Erythroblast (primary cell): ENCODE measurements at regions not wholly inside any gene's neighbourhood (a gene's known extent, or its start where the extent isn't known, plus 50 kb on each side); places are given as distances from the start of the nearest gene placed in this dataset.
"Not testable (repeated sequence)": the region's sequence is repeated elsewhere in the genome, so short reads cannot be mapped to it uniquely, and the experiment has no call there.

ENCODE experiments used
- DNase-seq, 2 experiments: peaks; one replicate each; lab custom pipeline; 2025; lab: John Stamatoyannopoulos, UW
- GATA1 ChIP-seq: IDR thresholded peaks from 2 replicates; pipeline ENCODE4 v1.6.1; 2011; ENCODE audit warnings: low read depth, mild to moderate bottlenecking, control low read depth, low read length, moderate library complexity
- POLR2A ChIP-seq: IDR thresholded peaks from 2 replicates; pipeline ENCODE4 v1.6.1; 2011; ENCODE audit warnings: mild to moderate bottlenecking, low read length

DNA sequence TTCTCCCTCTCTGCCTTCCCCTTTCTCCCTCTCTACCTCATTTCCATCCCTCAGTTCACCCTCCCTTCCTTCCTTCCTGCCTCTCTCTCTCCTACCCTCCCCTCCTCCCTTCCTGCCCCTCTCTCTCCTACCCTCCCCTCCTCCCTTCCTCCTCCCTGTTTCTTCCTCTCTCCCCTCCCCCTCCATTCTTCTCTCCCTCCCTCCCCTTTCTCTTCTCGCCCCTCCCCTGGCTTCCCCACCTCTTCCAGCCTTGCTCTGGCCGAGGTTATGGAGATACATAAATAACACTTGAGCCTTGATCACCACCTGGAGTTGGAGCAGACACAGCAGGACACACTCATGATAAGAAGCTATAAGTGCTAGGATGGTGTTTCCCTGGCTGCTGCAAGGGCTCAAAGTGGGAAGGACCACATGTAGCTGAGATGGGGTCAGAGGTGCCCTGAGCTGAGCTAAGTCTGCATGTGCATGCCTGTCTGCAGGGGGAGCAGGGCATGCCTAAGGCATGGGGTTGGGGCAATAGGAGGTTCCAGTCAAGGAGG, 326.1 kb upstream of the HS6ST1 start:
- TF ChIP-seq GATA1 (no peak), POLR2A (no peak)
- DNase-seq, result no peak

DNA sequence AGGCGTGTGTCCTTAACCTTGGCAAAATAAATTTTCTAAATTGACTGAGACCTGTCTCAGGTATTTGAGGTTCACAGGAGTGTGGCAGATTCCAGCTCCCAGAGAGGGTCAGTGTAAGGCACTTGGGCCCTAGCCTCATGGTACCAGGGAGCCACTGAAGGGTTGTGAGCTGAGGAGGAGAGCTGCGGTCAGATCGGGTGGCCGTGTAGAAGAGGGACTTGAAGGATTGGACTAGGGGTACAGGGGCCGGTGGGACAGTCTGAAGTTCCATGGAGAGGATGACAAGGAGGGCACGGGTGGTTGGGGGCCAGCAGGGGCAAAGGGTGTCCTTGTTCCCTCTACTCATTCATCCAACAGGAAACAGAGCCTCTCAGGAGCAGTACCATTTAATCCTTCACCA, 327.0 kb upstream of the HS6ST1 start:
- TF ChIP-seq GATA1, result no peak
- no peak for TF ChIP-seq POLR2A
- DNase-seq, result no peak

DNA sequence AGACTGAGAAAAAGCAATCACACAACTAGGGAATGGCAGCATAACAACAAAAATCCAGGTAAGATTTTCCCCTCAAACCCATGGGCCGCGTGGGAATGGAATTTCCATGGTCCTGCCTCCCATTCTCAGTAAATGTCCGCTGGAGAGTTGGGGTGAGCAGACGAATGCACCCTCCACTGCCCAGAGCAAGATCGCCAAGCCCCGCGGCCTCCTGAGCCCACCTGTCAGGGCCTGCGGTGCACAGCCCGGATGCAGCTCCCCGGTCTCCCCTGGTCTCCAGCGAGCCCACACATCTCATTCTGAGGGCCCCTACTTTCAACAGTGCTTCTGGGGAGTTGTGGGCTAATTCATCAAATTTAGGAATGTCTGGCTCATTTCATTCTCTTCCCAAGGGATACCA, 327.4 kb upstream of the HS6ST1 start:
- TF ChIP-seq POLR2A, result no peak
- TF ChIP-seq GATA1, result no peak
- DNase-seq, result no peak

DNA sequence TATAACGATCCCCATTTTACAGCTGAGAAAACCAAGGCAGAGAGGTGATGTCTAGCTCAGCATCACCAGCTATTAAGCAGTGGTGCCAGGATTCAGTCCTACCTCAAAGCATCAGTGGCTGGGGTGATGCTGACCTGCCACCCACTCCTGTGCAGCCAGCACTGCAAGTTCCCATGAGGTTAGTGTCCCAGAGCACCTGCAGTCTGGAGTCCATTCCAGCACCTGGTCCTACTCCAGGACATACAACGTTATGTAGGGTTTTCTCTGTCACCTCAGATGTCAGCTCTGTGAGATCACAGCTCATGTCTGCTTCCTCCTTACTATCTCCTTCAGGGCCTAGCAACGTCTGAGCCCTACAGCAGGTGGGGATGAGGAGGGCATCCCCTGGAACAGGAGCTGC, 328.0 kb upstream of the HS6ST1 start:
- TF ChIP-seq GATA1, result no peak
- no peak for TF ChIP-seq POLR2A
- DNase-seq, result no peak

DNA sequence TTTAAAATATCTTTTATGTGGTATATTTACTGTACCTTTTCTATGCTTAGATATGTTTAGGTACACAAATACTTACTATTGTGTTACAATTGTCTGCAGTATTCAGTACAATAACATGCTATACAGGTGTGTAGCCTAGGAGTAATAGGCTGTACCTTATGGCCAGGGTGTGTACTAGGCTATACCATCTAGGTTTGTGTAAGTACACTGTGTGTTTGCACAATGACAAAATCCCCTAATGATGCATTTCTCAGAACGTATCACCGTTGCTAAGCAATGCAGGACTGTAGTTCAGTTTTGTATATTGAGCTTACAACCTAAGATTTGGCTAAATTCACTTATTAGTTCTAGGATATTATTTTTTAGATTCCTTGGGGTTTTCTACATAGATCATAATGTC, 332.3 kb upstream of the HS6ST1 start:
- no peak for TF ChIP-seq GATA1
- no peak for TF ChIP-seq POLR2A
- DNase-seq, result no peak

DNA sequence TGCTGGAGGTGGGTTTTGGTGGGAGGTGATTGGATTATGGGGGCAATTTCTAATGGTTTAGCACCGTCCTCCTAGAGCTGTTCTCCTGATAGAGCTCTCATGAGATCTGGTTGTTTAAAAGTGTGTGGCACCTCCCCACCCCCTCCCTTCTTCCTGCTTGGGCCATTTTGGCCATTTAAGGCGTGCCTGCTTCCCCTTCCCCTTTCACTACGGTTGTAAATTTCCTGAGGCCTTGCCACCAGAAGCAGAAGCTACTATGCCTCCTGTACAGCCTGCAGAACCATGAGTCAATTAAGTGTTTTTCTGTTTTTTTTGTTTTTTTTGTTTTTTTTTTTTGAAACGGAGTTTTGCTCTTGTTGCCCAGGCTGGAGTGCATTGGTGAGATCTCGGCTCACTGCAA, 335.7 kb upstream of the HS6ST1 start:
- TF ChIP-seq GATA1, result no peak
- no peak for TF ChIP-seq POLR2A
- DNase-seq, result no peak

DNA sequence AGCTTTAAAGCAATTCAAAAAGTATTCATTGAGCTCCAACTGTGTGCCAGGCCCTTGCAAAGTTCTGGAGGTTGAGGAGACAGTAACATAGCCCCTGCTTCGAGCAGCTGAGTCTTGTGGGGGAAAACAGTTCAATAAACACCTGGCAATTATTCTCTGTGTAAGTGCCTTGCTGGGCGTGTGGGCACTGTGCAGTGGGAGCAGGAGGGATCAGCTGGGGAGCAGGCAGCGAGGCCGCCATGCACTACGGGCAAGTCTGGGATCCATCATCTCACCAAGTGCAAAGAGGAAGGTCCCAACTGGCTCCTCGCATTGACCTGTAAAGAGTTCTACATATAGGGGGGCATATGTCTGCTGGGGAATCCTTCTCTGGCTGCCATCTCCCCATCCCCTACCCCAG, 342.2 kb upstream of the HS6ST1 start:
- TF ChIP-seq GATA1, result no peak
- TF ChIP-seq POLR2A, result no peak
- DNase-seq, result no peak

DNA sequence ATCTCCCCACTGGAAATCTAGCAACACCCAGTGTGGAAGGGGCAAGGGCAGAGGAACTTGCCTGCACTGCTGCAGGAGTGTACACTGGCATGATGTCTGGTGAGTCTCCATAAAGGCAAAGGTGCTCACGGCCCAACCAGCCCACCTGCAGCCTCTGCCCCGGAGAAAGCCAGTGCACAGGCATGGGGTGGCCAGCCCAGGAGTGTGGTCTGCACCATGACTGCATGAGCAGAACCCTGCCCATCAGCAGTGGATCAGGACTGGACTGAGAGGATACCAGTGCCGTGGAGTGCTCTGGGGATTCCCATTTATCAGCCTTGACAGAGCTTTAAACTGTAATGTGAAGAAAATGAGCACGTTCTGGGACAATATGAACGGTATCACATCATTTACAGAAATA, 342.6 kb upstream of the HS6ST1 start:
- no peak for TF ChIP-seq POLR2A
- TF ChIP-seq GATA1, result no peak
- no peak for DNase-seq

DNA sequence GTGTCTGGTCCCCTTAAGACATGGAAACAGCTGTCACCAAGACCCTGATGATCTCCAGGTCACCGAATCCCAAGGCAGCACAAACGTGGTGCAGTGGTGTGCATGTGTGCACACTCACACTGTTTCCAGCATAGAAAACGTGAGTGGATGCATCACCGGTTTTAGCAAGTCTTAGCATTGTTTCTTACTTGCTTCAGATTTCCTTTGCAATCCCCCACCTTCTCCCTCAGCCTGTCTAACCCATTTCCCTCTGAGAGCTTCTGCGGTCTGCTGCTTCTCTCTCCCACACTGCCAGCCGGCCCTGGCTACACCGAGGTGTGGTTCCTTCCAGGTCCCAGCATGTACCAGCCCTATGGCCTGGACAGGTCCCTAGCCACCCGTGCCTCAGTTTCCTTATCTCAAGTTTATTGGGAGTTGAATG, 343.4 kb upstream of the HS6ST1 start:
- DNase-seq, result no peak
- TF ChIP-seq GATA1 (no peak), POLR2A (no peak)

DNA sequence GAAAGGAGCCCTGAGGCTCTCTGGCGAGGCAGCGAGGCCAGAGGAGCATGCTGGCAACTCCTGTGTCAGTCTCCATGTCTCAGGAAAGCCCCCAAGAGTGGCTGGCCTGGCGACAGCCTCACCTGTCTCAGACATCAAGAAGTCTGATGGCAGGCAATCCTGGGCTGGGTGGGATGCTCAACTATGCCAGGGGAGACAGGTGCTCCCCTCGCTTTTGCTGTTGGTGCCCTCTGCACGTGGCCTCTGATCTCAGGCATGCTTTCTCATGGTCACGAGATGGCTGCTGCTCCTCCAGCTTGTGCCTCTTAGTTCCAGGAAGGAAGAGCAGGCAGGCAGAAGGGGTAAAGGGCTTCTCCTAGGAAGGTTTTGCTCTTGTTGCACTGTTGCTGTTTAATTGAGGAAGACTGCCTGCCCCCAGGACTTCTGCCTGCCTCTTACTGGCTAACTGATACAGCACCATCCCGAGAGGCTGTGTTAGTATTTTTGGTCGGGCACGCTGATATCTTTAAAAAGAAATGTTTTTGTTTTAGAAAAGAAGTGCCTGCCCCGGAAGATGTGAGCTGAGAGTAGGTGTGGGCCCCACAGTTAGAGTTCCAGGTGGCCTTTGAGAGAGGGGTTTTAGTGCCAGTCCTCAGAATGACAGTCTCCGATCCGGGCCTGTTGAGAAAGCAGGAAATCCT, 344.8 kb upstream of the HS6ST1 start:
- DNase-seq, result no peak
- TF ChIP-seq GATA1, result no peak
- TF ChIP-seq POLR2A, result no peak

DNA sequence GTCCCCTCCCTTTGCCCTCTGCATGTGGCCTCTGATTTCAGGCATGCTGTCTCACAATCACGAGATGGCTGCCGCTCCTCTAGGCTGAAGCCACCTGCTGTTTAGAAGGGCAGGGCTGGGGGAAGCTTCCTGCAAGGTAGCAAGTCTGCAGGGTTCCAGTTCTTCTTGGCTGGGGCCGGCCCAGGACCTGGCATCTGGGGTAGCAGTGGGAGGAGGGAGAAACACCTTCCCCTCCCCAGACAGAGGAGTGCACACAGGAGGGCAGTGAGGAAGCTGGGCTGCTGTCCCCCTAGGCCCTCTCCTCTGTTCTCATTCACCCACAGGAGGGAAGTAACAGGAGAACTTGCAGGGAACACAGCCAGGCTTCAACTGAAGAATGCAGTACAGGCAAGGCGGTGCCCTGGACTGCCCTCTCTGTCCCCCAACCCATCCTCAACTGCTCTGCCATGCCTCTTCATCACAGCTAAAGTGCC, 345.9 kb upstream of the HS6ST1 start:
- TF ChIP-seq GATA1 (no peak), POLR2A (no peak)
- DNase-seq, result no peak

DNA sequence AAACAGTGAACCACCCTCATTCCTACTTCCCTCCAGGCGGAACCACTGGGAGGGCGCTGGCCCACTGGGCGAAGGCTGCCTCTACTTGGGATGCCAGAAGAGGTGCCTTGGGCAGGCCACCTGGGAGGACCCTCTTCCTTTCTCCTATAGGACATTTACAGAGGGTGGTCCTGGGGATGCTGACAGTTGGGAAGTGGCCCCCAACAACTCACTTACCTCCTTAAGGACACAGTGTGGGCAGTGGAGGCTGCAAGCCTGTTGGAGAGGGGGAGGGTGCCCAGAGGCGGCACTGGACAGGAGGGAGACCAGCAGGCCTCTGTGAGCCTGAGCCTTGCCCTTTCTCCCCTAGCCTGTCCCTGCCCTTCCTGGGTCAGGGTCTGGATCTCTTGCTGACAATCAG, 346.4 kb upstream of the HS6ST1 start:
- no peak for DNase-seq
- TF ChIP-seq POLR2A (no peak), GATA1 (no peak)

DNA sequence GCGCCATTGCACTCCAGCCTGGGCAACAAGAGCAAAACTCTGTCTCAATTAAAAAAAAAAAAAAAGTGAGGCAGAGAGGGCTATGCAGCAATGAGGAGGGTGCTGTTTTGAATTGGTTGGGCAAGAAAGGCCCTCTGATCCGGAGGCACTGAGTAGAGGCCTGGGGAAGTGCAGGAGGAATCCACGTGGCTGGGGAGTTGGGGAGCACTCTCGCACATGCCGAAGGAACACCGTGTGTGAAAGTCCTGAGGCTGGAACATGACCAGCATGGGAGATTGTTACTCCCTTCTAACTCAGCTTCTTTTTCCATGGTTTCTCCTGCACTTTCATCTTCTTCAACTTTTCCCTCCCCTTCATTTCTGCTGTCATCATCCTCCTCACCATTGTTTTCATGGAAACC, 347.9 kb upstream of the HS6ST1 start:
- TF ChIP-seq GATA1 (no peak), POLR2A (no peak)

DNA sequence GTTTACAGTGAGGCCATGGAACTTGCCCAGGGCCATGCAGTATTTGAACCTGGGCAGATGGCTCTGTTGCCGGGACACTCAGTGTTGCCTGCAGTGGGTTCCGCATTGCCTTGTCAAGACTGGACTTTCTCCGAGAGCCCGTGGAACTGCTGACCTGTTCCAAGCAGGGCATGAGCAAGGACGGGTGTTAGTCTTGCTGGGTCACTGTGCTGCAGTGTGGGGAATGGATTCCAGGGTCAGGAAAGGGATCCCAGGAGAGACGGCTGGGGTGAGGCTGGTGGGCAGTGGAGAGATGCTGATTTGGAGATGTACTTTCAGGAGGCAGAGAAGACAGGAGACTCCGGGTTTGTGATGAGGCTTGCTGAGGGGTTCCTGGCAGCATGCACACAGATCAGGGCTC, 348.7 kb upstream of the HS6ST1 start:
- DNase-seq, result no peak
- TF ChIP-seq POLR2A, result no peak

More for the DNA sequence above, 347.9 kb upstream of the HS6ST1 start:
- no peak for DNase-seq

DNA sequence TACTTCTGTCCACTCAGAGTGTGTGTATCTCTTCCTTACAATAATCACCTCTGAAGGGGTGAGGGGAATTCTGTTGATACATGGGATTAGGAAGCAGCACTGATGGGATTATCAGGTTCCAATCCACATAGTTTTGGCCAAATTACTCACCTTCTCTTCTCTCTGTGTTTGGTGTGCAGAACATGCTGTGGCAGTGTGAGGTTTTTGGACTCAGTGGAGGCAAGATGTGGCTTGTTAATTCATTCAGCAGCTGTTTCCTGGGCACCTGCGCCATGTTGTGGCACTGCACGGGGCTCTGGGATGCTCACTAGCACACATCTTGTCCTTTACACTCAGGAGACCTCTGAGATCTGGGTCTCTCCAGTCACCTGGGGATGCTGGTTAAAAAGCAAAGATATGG, 350.3 kb upstream of the HS6ST1 start:
- no peak for TF ChIP-seq GATA1
- no peak for TF ChIP-seq POLR2A
- DNase-seq, result no peak

DNA sequence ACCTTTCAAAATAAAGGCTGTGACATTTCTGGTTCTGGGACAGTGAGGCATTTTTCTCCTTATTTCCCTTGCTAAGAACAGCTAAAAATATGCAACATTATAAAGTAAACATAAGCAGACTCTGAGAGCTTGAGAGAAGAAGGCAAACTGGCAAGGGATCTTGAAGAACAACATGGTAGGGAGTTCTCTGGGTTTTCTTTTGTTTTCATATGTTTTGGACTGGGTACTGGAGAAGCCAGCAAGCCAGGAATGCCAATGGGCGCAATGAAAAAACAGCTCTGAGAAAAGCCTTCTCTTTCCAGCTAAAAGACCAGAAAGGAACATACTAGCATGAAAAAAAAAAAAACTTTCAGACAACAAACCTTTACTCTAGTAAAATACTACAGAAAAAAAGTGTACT, 351.4 kb upstream of the HS6ST1 start:
- DNase-seq, result no peak
- TF ChIP-seq GATA1 (no peak), POLR2A (no peak)

DNA sequence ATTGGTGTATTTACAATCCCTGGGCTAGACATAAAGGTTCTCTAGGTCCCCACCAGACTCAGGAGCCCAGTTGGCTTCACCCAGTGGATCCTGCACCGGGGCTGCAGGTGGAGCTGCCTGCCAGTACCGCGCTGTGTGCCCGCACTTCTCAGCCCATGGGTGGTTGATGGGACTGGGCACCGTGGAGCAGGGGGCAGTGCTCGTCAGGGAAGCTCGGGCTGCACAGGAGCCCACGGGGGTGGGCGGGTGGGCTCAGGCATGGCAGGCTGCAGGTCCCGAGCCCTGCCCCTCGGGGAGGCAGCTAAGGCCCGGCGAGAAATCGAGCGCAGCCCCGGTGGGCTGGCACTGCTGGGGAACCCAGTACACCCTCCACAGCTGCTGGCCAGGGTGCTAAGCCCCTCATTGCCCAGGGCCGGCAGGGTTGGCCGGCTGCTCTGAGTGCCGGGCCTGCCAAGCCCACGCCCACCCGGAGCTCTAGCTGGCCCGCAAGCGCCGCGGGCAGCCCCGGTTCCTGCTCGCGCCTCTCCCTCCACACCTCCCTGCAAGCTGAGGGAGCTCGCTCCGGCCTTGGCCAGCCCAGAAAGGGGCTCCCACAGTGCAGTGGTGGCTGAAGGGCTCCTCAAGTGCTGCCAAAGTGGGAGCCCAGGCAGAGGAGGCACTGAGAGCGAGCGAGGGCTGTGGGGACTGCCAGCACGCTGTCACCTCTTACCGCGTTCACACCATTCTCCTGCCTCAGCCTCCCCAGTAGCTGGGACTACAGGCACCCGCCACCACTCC, 353.5 kb upstream of the HS6ST1 start:
- not testable (repeated sequence) for DNase-seq

DNA sequence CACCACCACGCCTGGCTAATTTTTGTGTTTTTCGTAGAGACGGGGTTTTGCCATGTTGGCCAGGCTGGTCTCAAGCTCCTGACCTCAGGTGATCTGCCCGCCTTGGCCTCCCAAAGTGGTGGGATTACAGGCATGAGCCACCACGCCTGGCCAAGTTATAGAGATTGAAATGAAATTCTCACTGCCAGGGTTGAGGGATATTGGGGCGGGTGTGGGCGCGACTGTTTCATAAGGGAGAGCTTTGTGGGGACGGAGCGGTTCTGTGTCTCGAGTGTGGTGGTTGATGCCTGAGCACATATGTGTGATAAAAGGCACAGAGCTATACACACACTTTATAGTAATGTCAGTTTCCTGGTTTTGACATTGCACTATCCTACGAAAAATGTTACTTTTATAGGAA, 361.0 kb upstream of the HS6ST1 start:
- not testable (repeated sequence) for DNase-seq
